ENCODE measurements at regions not wholly inside any gene's neighbourhood (a gene's known extent, or its start where the extent isn't known, plus 50 kb on each side); places are given as distances from the start of the nearest gene placed in this dataset.
A peak's percentile ranks its signal among the peaks of the same experiment; 100 is the strongest.

GRCh38 chr4:4673070-4673469, 131.2 kb upstream of the STX18 start:
- DNase-seq = peak; percentile 98
- Histone ChIP-seq H3K23ac (ENCODE audit: low read length) (no peak overlapping the region), H3K27ac (ENCODE audit: low read depth, low read length) (no peak overlapping the region), H3K79me2 (ENCODE audit: control insufficient read depth, insufficient read depth, low read length) (no peaks in the 10 kb centered on the region), H2BK5ac (ENCODE audit: low read length) (no peak overlapping the region), H3K56ac (ENCODE audit: low read length) (no peak overlapping the region), H2BK15ac (replicated peaks; ENCODE audit: low read depth) (no peak overlapping the region), H3K4me1 (ENCODE audit: control insufficient read depth, low read depth, low read length) (peaks cover 6% of the 10 kb centered on the region), H3K4ac (ENCODE audit: low read depth, low read length) (no peak overlapping the region), H2AK5ac (ENCODE audit: low read length) (no peak overlapping the region), H2BK120ac (ENCODE audit: low read depth, low read length) (no peak overlapping the region), H3K18ac (ENCODE audit: low read length) (no peak overlapping the region), H3K9ac (ENCODE audit: low read length) (no peak overlapping the region), H3K36me3 (ENCODE audit: control insufficient read depth, insufficient read depth, low read length) (no peaks in the 10 kb centered on the region), H3K4me2 (ENCODE audit: low read length) (no peak overlapping the region), H3K27me3 (ENCODE audit: insufficient read depth, low read length, poor library complexity) (no peaks in the 10 kb centered on the region), H3K79me1 (ENCODE audit: low read length) (no peaks in the 10 kb centered on the region), H3K4me3 (ENCODE audit: low read length) (no peak overlapping the region), H4K8ac (ENCODE audit: low read depth, low read length) (no peak overlapping the region), H4K5ac (ENCODE audit: low read length) (no peak overlapping the region)
- WGBS (ENCODE audit: extremely low coverage, insufficient coverage, low lambda C conversion rate) = no CpG with 5 or more reads among the region's 19 CpGs

GRCh38 chr4:4672402-4672801, 130.6 kb upstream of the STX18 start:
- Histone ChIP-seq H2BK15ac (replicated peaks; ENCODE audit: low read depth) (no peak overlapping the region), H3K27me3 (ENCODE audit: insufficient read depth, low read length, poor library complexity) (no peaks in the 10 kb centered on the region), H3K18ac (ENCODE audit: low read length) (no peak overlapping the region), H3K4ac (ENCODE audit: low read depth, low read length) (no peak overlapping the region), H2AK5ac (ENCODE audit: low read length) (no peak overlapping the region), H3K27ac (ENCODE audit: low read depth, low read length) (no peak overlapping the region), H4K8ac (ENCODE audit: low read depth, low read length) (no peak overlapping the region), H3K4me2 (ENCODE audit: low read length) (no peak overlapping the region), H3K9ac (ENCODE audit: low read length) (no peak overlapping the region), H3K36me3 (ENCODE audit: control insufficient read depth, insufficient read depth, low read length) (no peaks in the 10 kb centered on the region), H3K4me1 (ENCODE audit: control insufficient read depth, low read depth, low read length) (peaks cover 2% of the 10 kb centered on the region), H3K79me1 (ENCODE audit: low read length) (no peaks in the 10 kb centered on the region), H2BK5ac (ENCODE audit: low read length) (no peak overlapping the region), H3K23ac (ENCODE audit: low read length) (no peak overlapping the region), H2BK120ac (ENCODE audit: low read depth, low read length) (no peak overlapping the region), H3K79me2 (ENCODE audit: control insufficient read depth, insufficient read depth, low read length) (no peaks in the 10 kb centered on the region), H3K56ac (ENCODE audit: low read length) (no peak overlapping the region), H3K4me3 (ENCODE audit: low read length) (no peak overlapping the region), H4K5ac (ENCODE audit: low read length) (no peak overlapping the region)
- WGBS (ENCODE audit: extremely low coverage, insufficient coverage, low lambda C conversion rate) = no CpG with 5 or more reads among the region's 8 CpGs
- no peak for DNase-seq

GRCh38 chr4:4671774-4672349, 130.0 kb upstream of the STX18 start:
- no CpG with 5 or more reads among the region's 5 CpGs for WGBS (ENCODE audit: extremely low coverage, insufficient coverage, low lambda C conversion rate)

DNA sequence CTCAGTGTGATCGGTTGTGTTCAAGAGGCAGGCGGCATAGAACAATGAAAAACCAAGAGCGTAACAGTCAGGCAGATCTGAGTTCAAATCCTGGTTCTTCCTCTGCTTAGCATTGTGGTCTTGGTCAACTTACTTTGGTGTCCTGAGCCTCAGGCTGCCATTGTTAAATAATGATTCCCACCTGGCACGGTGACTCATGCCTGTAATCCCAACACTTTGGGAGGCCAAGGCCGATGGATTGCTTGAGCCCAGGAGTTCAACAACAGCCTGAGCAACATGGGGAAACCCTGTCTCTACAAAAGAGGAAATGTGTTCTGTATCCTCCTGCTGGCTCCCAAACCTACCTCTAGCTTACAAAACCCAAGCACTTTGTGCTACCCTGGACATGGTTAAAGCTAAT, 129.0 kb upstream of the STX18 start:
- no peak overlapping the region for H4K5ac ChIP-seq (ENCODE audit: low read length)
- no peak overlapping the region for H3K23ac ChIP-seq (ENCODE audit: low read length)
- no peak overlapping the region for H3K27ac ChIP-seq (ENCODE audit: low read depth, low read length)
- no peaks in the 10 kb centered on the region for H3K27me3 ChIP-seq (ENCODE audit: insufficient read depth, low read length, poor library complexity)
- H3K4me2 ChIP-seq (ENCODE audit: low read length) = no peak overlapping the region
- peak overlapping the region; percentile 20 for H2AK5ac ChIP-seq (ENCODE audit: low read length)
- H3K36me3 ChIP-seq (ENCODE audit: control insufficient read depth, insufficient read depth, low read length) = no peaks in the 10 kb centered on the region
- H3K4ac ChIP-seq (ENCODE audit: low read depth, low read length) = no peak overlapping the region
- H2BK15ac ChIP-seq (replicated peaks; ENCODE audit: low read depth) = no peak overlapping the region
- H4K8ac ChIP-seq (ENCODE audit: low read depth, low read length) = no peak overlapping the region
- H3K9ac ChIP-seq (ENCODE audit: low read length) = no peak overlapping the region
- no CpG with 5 or more reads among the region's 5 CpGs for WGBS (ENCODE audit: extremely low coverage, insufficient coverage, low lambda C conversion rate)
- H3K79me1 ChIP-seq (ENCODE audit: low read length) = no peaks in the 10 kb centered on the region
- H3K4me1 ChIP-seq (ENCODE audit: control insufficient read depth, low read depth, low read length) = peaks cover 5% of the 10 kb centered on the region
- H2BK120ac ChIP-seq (ENCODE audit: low read depth, low read length) = no peak overlapping the region
- H3K79me2 ChIP-seq (ENCODE audit: control insufficient read depth, insufficient read depth, low read length) = no peaks in the 10 kb centered on the region
- H3K56ac ChIP-seq (ENCODE audit: low read length) = no peak overlapping the region
- H2BK5ac ChIP-seq (ENCODE audit: low read length) = no peak overlapping the region
- no peak for DNase-seq
- H3K18ac ChIP-seq (ENCODE audit: low read length) = no peak overlapping the region
- H3K4me3 ChIP-seq (ENCODE audit: low read length) = no peak overlapping the region

More at GRCh38 chr4:4671774-4672349, 130.0 kb upstream of the STX18 start:
- Histone ChIP-seq H2AK5ac (ENCODE audit: low read length) (no peak overlapping the region), H3K36me3 (ENCODE audit: control insufficient read depth, insufficient read depth, low read length) (no peaks in the 10 kb centered on the region), H2BK5ac (ENCODE audit: low read length) (no peak overlapping the region), H3K79me1 (ENCODE audit: low read length) (no peaks in the 10 kb centered on the region), H3K27ac (ENCODE audit: low read depth, low read length) (no peak overlapping the region), H3K4me1 (ENCODE audit: control insufficient read depth, low read depth, low read length) (no peaks in the 10 kb centered on the region), H2BK15ac (replicated peaks; ENCODE audit: low read depth) (no peak overlapping the region), H4K8ac (ENCODE audit: low read depth, low read length) (no peak overlapping the region), H3K4ac (ENCODE audit: low read depth, low read length) (no peak overlapping the region), H3K79me2 (ENCODE audit: control insufficient read depth, insufficient read depth, low read length) (no peaks in the 10 kb centered on the region), H2BK120ac (ENCODE audit: low read depth, low read length) (no peak overlapping the region), H3K9ac (ENCODE audit: low read length) (no peak overlapping the region), H3K4me3 (ENCODE audit: low read length) (no peak overlapping the region), H3K56ac (ENCODE audit: low read length) (no peak overlapping the region), H3K23ac (ENCODE audit: low read length) (no peak overlapping the region), H3K18ac (ENCODE audit: low read length) (no peak overlapping the region), H3K4me2 (ENCODE audit: low read length) (no peak overlapping the region), H4K5ac (ENCODE audit: low read length) (no peak overlapping the region), H3K27me3 (ENCODE audit: insufficient read depth, low read length, poor library complexity) (no peaks in the 10 kb centered on the region)
- no peak for DNase-seq

DNA sequence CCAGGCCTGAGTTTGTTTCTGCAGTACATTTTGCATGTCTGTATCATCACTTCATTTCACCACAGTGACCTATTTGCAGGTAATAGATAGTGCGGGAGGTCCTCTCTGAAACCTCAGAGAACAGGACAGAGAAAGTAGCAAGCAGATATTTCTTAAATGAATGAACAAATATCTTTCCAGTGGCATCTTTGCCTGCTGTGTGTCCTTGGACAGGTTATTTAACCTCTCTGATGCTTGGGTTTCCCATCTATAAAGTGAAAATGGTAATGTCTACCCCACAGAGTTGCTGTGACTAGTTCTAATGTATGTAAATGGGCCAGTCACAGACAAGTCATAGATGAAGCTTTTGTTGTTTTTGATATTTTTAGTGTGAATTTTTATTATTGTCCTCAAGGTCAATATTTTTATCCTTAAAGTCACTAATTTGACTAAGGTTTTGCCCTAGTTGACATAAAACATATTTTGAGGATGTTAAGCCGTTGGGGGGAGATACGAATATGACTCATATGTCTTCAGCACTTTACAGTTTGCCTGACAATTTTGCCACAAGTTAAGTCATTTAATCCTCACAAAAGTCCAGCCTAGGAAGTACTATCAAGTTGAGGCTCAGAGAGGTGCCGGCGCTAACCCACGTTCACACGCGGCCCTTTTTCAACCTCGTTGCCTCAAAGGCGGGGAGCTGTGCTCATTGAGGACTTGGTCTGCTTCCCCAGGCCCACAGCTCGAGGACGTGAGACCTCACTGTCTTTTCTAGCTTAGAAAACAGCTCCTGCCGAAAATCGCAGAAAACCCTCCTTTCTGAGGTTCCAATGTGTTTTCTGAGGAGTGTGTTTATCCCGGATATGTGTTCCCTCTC, 126.7 kb upstream of the STX18 start:
- Histone ChIP-seq H3K4me3 (ENCODE audit: low read length) (no peak overlapping the region), H3K56ac (ENCODE audit: low read length) (peak overlapping the region; percentile 54), H3K4ac (ENCODE audit: low read depth, low read length) (peak overlapping the region; percentile 63), H3K4me1 (ENCODE audit: control insufficient read depth, low read depth, low read length) (peaks cover 8% of the 10 kb centered on the region), H4K5ac (ENCODE audit: low read length) (no peak overlapping the region), H2BK15ac (replicated peaks; ENCODE audit: low read depth) (no peak overlapping the region), H3K79me1 (ENCODE audit: low read length) (no peaks in the 10 kb centered on the region), H3K27ac (ENCODE audit: low read depth, low read length) (peak overlapping the region; percentile 26), H3K4me2 (ENCODE audit: low read length) (peak overlapping the region; percentile 5), H2BK5ac (ENCODE audit: low read length) (no peak overlapping the region), H2BK120ac (ENCODE audit: low read depth, low read length) (peak overlapping the region; percentile 23), H3K18ac (ENCODE audit: low read length) (peak overlapping the region; percentile 75), H3K27me3 (ENCODE audit: insufficient read depth, low read length, poor library complexity) (no peaks in the 10 kb centered on the region), H3K9ac (ENCODE audit: low read length) (no peak overlapping the region), H3K79me2 (ENCODE audit: control insufficient read depth, insufficient read depth, low read length) (no peaks in the 10 kb centered on the region), H2AK5ac (ENCODE audit: low read length) (no peak overlapping the region), H3K23ac (ENCODE audit: low read length) (no peak overlapping the region), H3K36me3 (ENCODE audit: control insufficient read depth, insufficient read depth, low read length) (no peaks in the 10 kb centered on the region), H4K8ac (ENCODE audit: low read depth, low read length) (no peak overlapping the region)
- DNase-seq = no peak
- WGBS (ENCODE audit: extremely low coverage, insufficient coverage, low lambda C conversion rate) = no CpG with 5 or more reads among the region's 15 CpGs

Measured in mesendoderm (in vitro differentiated cells).